Activated T-helper 1 cell treated with anti-CD3 and anti-CD28 coated beads, Interleukin-12 subunit alpha, Interleukin-12 subunit beta, Interleukin-2, Interleukin-4 antibody, amounts not matched to agents 30 ng/mL and 10 ng/mL and 1 ng/mL, durations not matched to agents 14 hours and 24 hours and 36 hours (primary cell): ENCODE measurements at regions not wholly inside any gene's neighbourhood (a gene's known extent, or its start where the extent isn't known, plus 50 kb on each side); places are given as distances from the start of the nearest gene placed in this dataset.
"Not testable (repeated sequence)": the region's sequence is repeated elsewhere in the genome, so short reads cannot be mapped to it uniquely, and the experiment has no call there.

Source experiments
- DNase-seq: peaks from one replicate; pipeline ENCODE4 v3.0.0; 2021; ENCODE audit warnings: low spot score
- H3K27ac Mint-ChIP-seq: one replicate; pipeline ENCODE4 v1.8.0; 2021; ENCODE audit warnings: mild to moderate bottlenecking, mixed read lengths
- H3K27me3 Mint-ChIP-seq: one replicate; pipeline ENCODE4 v1.8.0; 2022; ENCODE audit warnings: mild to moderate bottlenecking, moderate library complexity, mixed read lengths; ENCODE audit not compliant: insufficient read depth
- H3K36me3 Mint-ChIP-seq: one replicate; pipeline ENCODE4 v1.8.0; 2021; ENCODE audit warnings: low read depth, mixed read lengths
- H3K4me1 Mint-ChIP-seq: one replicate; pipeline ENCODE4 v1.8.0; 2021; ENCODE audit warnings: low read depth, mixed read lengths
- H3K4me3 Mint-ChIP-seq: one replicate; pipeline ENCODE4 v1.8.0; 2021; ENCODE audit warnings: mild to moderate bottlenecking, moderate library complexity, mixed read lengths
- H3K9me3 Mint-ChIP-seq: one replicate; pipeline ENCODE4 v1.8.0; 2021; ENCODE audit warnings: mixed read lengths
- intact Hi-C: fragments of 100-400 bp; cut with micrococcal nuclease; formaldehyde crosslinking; loops from one replicate; pipeline ENCODE4 v1.15.1; 2024

- intact Hi-C loops = no loop called here
- Mint-ChIP-seq H3K9me3 (no peaks in the 10 kb centered on the region), H3K4me3 (no peak overlapping the region), H3K36me3 (no peaks in the 10 kb centered on the region), H3K27me3 (no peaks in the 10 kb centered on the region), H3K27ac (no peak overlapping the region), H3K4me1 (no peaks in the 10 kb centered on the region)
- DNase-seq = no peak
These were observed 419.4 kb downstream of the ISL1 start for GRCh38 chr5:51802551-51803184.

- no peaks in the 10 kb centered on the region for H3K27me3 Mint-ChIP-seq
- intact Hi-C loops = no loop called here
- H3K27ac Mint-ChIP-seq = no peak overlapping the region
- H3K4me1 Mint-ChIP-seq = no peaks in the 10 kb centered on the region
- no peak overlapping the region for H3K4me3 Mint-ChIP-seq
- no peaks in the 10 kb centered on the region for H3K9me3 Mint-ChIP-seq
- no peak for DNase-seq
- H3K36me3 Mint-ChIP-seq = no peaks in the 10 kb centered on the region
These were observed 423.4 kb downstream of the ISL1 start for GRCh38 chr5:51806677-51807076.

GRCh38 chr5:51810592-51810991, 427.3 kb downstream of the ISL1 start:
- no peak for DNase-seq
- H3K4me1 Mint-ChIP-seq = no peaks in the 10 kb centered on the region
- no peaks in the 10 kb centered on the region for H3K9me3 Mint-ChIP-seq
- no peak overlapping the region for H3K27ac Mint-ChIP-seq
- H3K36me3 Mint-ChIP-seq = no peaks in the 10 kb centered on the region
- H3K27me3 Mint-ChIP-seq = no peaks in the 10 kb centered on the region
- intact Hi-C loops = no loop called here
- H3K4me3 Mint-ChIP-seq = no peak overlapping the region

GRCh38 chr5:51811883-51812471, 428.7 kb downstream of the ISL1 start:
- no peaks in the 10 kb centered on the region for H3K9me3 Mint-ChIP-seq
- DNase-seq = no peak
- intact Hi-C loops = no loop called here
- no peaks in the 10 kb centered on the region for H3K27me3 Mint-ChIP-seq
- H3K4me3 Mint-ChIP-seq = no peak overlapping the region
- H3K4me1 Mint-ChIP-seq = no peaks in the 10 kb centered on the region
- H3K27ac Mint-ChIP-seq = no peak overlapping the region
- H3K36me3 Mint-ChIP-seq = no peaks in the 10 kb centered on the region

- H3K4me1 Mint-ChIP-seq, H3K27me3 Mint-ChIP-seq, H3K27ac Mint-ChIP-seq, intact Hi-C loops, H3K4me3 Mint-ChIP-seq, H3K36me3 Mint-ChIP-seq, DNase-seq, H3K9me3 Mint-ChIP-seq: not testable (repeated sequence)
These were observed 431.6 kb downstream of the ISL1 start for GRCh38 chr5:51814817-51815216.

- Mint-ChIP-seq H3K36me3 (no peaks in the 10 kb centered on the region), H3K9me3 (no peaks in the 10 kb centered on the region), H3K27me3 (no peaks in the 10 kb centered on the region), H3K4me3 (no peak overlapping the region), H3K27ac (no peak overlapping the region), H3K4me1 (no peaks in the 10 kb centered on the region)
- intact Hi-C loops = no loop called here
- DNase-seq = no peak
These were observed 433.2 kb downstream of the ISL1 start for GRCh38 chr5:51816427-51816826.

GRCh38 chr5:51821697-51822096, 438.4 kb downstream of the ISL1 start:
- no peak for DNase-seq
- H3K27ac Mint-ChIP-seq = no peak overlapping the region
- H3K9me3 Mint-ChIP-seq = no peaks in the 10 kb centered on the region
- H3K4me3 Mint-ChIP-seq = no peak overlapping the region
- no peaks in the 10 kb centered on the region for H3K4me1 Mint-ChIP-seq
- no peaks in the 10 kb centered on the region for H3K27me3 Mint-ChIP-seq
- H3K36me3 Mint-ChIP-seq = no peaks in the 10 kb centered on the region
- intact Hi-C loops = no loop called here

- no peak overlapping the region for H3K27ac Mint-ChIP-seq
- no peaks in the 10 kb centered on the region for H3K9me3 Mint-ChIP-seq
- H3K4me1 Mint-ChIP-seq = no peaks in the 10 kb centered on the region
These were observed 446.0 kb downstream of the ISL1 start for GRCh38 chr5:51829230-51829629.

GRCh38 chr5:51829691-51830090, 446.4 kb downstream of the ISL1 start:
- Mint-ChIP-seq H3K4me1 (no peaks in the 10 kb centered on the region), H3K9me3 (no peaks in the 10 kb centered on the region), H3K27ac (no peak overlapping the region), H3K36me3 (no peaks in the 10 kb centered on the region), H3K4me3 (no peak overlapping the region), H3K27me3 (no peaks in the 10 kb centered on the region)
- intact Hi-C loops = no loop called here
- no peak for DNase-seq

More at GRCh38 chr5:51829230-51829629, 446.0 kb downstream of the ISL1 start:
- H3K4me3 Mint-ChIP-seq = no peak overlapping the region
- no peaks in the 10 kb centered on the region for H3K36me3 Mint-ChIP-seq
- H3K27me3 Mint-ChIP-seq = no peaks in the 10 kb centered on the region
- intact Hi-C loops = no loop called here
- DNase-seq = no peak

- intact Hi-C loops = no loop called here
- no peak overlapping the region for H3K4me3 Mint-ChIP-seq
- no peak for DNase-seq
- H3K9me3 Mint-ChIP-seq = no peaks in the 10 kb centered on the region
- no peaks in the 10 kb centered on the region for H3K36me3 Mint-ChIP-seq
- H3K4me1 Mint-ChIP-seq = no peaks in the 10 kb centered on the region
- no peak overlapping the region for H3K27ac Mint-ChIP-seq
- no peaks in the 10 kb centered on the region for H3K27me3 Mint-ChIP-seq
These were observed 449.8 kb downstream of the ISL1 start for GRCh38 chr5:51832934-51833470.

- H3K27me3 Mint-ChIP-seq = no peaks in the 10 kb centered on the region
These were observed 455.2 kb downstream of the ISL1 start for GRCh38 chr5:51838459-51838858.

GRCh38 chr5:51843893-51844292, 460.6 kb downstream of the ISL1 start:
- intact Hi-C loops = no loop called here
- H3K36me3 Mint-ChIP-seq = no peaks in the 10 kb centered on the region
- DNase-seq = no peak
- peaks cover 8% of the 10 kb centered on the region for H3K9me3 Mint-ChIP-seq
- no peaks in the 10 kb centered on the region for H3K27me3 Mint-ChIP-seq
- no peak overlapping the region for H3K4me3 Mint-ChIP-seq
- H3K27ac Mint-ChIP-seq = no peak overlapping the region
- no peaks in the 10 kb centered on the region for H3K4me1 Mint-ChIP-seq

More at GRCh38 chr5:51838459-51838858, 455.2 kb downstream of the ISL1 start:
- Mint-ChIP-seq H3K4me3 (no peak overlapping the region), H3K9me3 (no peaks in the 10 kb centered on the region), H3K36me3 (no peaks in the 10 kb centered on the region), H3K4me1 (no peaks in the 10 kb centered on the region), H3K27ac (no peak overlapping the region)
- no peak for DNase-seq
- intact Hi-C loops = no loop called here

GRCh38 chr5:51846015-51846414, 462.8 kb downstream of the ISL1 start:
- Mint-ChIP-seq H3K27ac (no peak overlapping the region), H3K4me1 (no peaks in the 10 kb centered on the region), H3K36me3 (no peaks in the 10 kb centered on the region), H3K4me3 (no peak overlapping the region), H3K27me3 (no peaks in the 10 kb centered on the region), H3K9me3 (peaks cover 8% of the 10 kb centered on the region)
- no peak for DNase-seq
- intact Hi-C loops = no loop called here
